SW 1271 (cell line): ENCODE measurements at regions not wholly inside any gene's neighbourhood (a gene's known extent, or its start where the extent isn't known, plus 50 kb on each side); places are given as distances from the start of the nearest gene placed in this dataset.
A peak's percentile ranks its signal among the peaks of the same experiment; 100 is the strongest.
"Not testable (repeated sequence)": the region's sequence is repeated elsewhere in the genome, so short reads cannot be mapped to it uniquely, and the experiment has no call there.

Experiments
- DNase-seq, 2 experiments: peaks; one replicate each; lab custom pipeline; 2025; lab: John Stamatoyannopoulos, UW

GRCh38 chr1:195847957-195848875 lies 760.0 kb downstream of the KCNT2 start:
- DNase-seq: not testable (repeated sequence)

- DNase-seq: no peak
Measured at GRCh38 chr1:195831789-195832188, 776.5 kb downstream of the KCNT2 start.

GRCh38 chr1:195828325-195828724 lies 779.9 kb downstream of the KCNT2 start:
- no peak for DNase-seq

GRCh38 chr1:195820925-195821324 lies 787.3 kb downstream of the KCNT2 start:
- DNase-seq: no peak

- no peak for DNase-seq
Measured at GRCh38 chr1:195806060-195806459, 802.2 kb downstream of the KCNT2 start.

GRCh38 chr1:195804547-195804946 lies 803.7 kb downstream of the KCNT2 start:
- peak in 1 of 2 experiments; percentile 2 for DNase-seq

GRCh38 chr1:195799016-195799415 lies 809.2 kb downstream of the KCNT2 start:
- no peak for DNase-seq

- DNase-seq: no peak
Measured at GRCh38 chr1:195794225-195794624, 814.0 kb downstream of the KCNT2 start.

- DNase-seq: no peak
Measured at GRCh38 chr1:195791796-195792195, 816.4 kb downstream of the KCNT2 start.

- no peak for DNase-seq
Measured at GRCh38 chr1:195790514-195791168, 817.6 kb downstream of the KCNT2 start.

GRCh38 chr1:195789321-195789720 lies 818.9 kb downstream of the KCNT2 start:
- no peak for DNase-seq

GRCh38 chr1:195788721-195789120 lies 819.5 kb downstream of the KCNT2 start:
- no peak for DNase-seq

GRCh38 chr1:195785830-195786229 lies 822.4 kb downstream of the KCNT2 start:
- DNase-seq: no peak

GRCh38 chr1:195773931-195774330 lies 834.3 kb downstream of the KCNT2 start:
- no peak for DNase-seq

GRCh38 chr1:195769461-195769860 lies 838.8 kb downstream of the KCNT2 start:
- no peak for DNase-seq

GRCh38 chr1:195768936-195769335 lies 839.3 kb downstream of the KCNT2 start:
- no peak for DNase-seq

- DNase-seq: no peak
Measured at GRCh38 chr1:195768377-195768776, 839.9 kb downstream of the KCNT2 start.

GRCh38 chr1:195766709-195767108 lies 841.5 kb downstream of the KCNT2 start:
- DNase-seq: no peak

GRCh38 chr1:195765099-195765498 lies 843.1 kb downstream of the KCNT2 start:
- no peak for DNase-seq

GRCh38 chr1:195763907-195764374 lies 844.3 kb downstream of the KCNT2 start:
- no peak for DNase-seq

- DNase-seq: no peak
Measured at GRCh38 chr1:195763146-195763906, 844.9 kb downstream of the KCNT2 start.

GRCh38 chr1:195761104-195761503 lies 847.1 kb downstream of the KCNT2 start:
- DNase-seq: no peak
